Glutamatergic neuron (in vitro differentiated cells): ENCODE measurements at regions not wholly inside any gene's neighbourhood (a gene's known extent, or its start where the extent isn't known, plus 50 kb on each side); places are given as distances from the start of the nearest gene placed in this dataset.

Source experiments
- DNase-seq: peaks from one replicate; pipeline ENCODE4 v3.0.0; 2022
- H3K27ac Mint-ChIP-seq: one replicate; pipeline ENCODE4 v1.8.0; 2020; ENCODE audit warnings: mild to moderate bottlenecking, mixed read lengths, inconsistent platforms; ENCODE audit not compliant: unreplicated experiment
- H3K27me3 Mint-ChIP-seq: one replicate; pipeline ENCODE4 v1.8.0; 2020; ENCODE audit warnings: mild to moderate bottlenecking, moderate library complexity, mixed read lengths, inconsistent platforms; ENCODE audit not compliant: unreplicated experiment
- H3K36me3 Mint-ChIP-seq: one replicate; pipeline ENCODE4 v1.8.0; 2020; ENCODE audit warnings: mild to moderate bottlenecking, mixed read lengths, inconsistent platforms; ENCODE audit not compliant: unreplicated experiment
- H3K4me1 Mint-ChIP-seq: one replicate; pipeline ENCODE4 v1.8.0; 2020; ENCODE audit warnings: mild to moderate bottlenecking, low read depth, mixed read lengths, inconsistent platforms; ENCODE audit not compliant: unreplicated experiment
- H3K4me3 Mint-ChIP-seq: one replicate; pipeline ENCODE4 v1.8.0; 2020; ENCODE audit warnings: mild to moderate bottlenecking, mixed read lengths, inconsistent platforms; ENCODE audit not compliant: unreplicated experiment
- H3K9me3 Mint-ChIP-seq: one replicate; pipeline ENCODE4 v1.8.0; 2020; ENCODE audit warnings: mild to moderate bottlenecking, moderate library complexity, mixed read lengths, inconsistent platforms; ENCODE audit not compliant: unreplicated experiment
- TF ChIP-seq, protein P1 (sequence below): fragments of 200-600 bp; sonication (generic); IDR thresholded peaks from one replicate; pipeline ENCODE4 v1.5.0; 2021; ENCODE audit not compliant: partially characterized antibody, unreplicated experiment

DNA sequence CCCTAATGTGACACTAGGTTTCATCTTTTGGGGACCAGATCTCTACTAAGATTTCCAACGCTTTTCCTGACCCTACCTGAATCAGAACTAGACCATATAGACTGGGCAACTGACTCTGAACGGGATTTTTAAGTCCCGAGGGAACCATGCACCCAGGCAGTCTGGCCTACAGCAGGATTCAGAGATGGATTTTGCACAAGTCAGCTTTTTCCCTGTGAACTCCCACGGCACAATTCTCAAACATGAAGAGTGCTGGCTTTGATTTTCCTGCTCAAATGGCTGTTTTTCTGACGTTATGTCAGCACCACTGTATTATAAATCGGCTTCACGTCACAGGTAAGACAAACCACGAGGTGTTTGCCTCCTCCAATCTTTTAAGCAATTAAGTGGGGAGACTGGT, 409.1 kb downstream of the TCERG1L start:
- Mint-ChIP-seq H3K27me3 (peaks cover 2% of the 10 kb centered on the region), H3K36me3 (no peaks in the 10 kb centered on the region), H3K9me3 (no peaks in the 10 kb centered on the region), H3K4me1 (peaks cover 2% of the 10 kb centered on the region), H3K27ac (no peak overlapping the region), H3K4me3 (no peak overlapping the region)
- no peak for DNase-seq
- TF ChIP-seq, protein P1, sequence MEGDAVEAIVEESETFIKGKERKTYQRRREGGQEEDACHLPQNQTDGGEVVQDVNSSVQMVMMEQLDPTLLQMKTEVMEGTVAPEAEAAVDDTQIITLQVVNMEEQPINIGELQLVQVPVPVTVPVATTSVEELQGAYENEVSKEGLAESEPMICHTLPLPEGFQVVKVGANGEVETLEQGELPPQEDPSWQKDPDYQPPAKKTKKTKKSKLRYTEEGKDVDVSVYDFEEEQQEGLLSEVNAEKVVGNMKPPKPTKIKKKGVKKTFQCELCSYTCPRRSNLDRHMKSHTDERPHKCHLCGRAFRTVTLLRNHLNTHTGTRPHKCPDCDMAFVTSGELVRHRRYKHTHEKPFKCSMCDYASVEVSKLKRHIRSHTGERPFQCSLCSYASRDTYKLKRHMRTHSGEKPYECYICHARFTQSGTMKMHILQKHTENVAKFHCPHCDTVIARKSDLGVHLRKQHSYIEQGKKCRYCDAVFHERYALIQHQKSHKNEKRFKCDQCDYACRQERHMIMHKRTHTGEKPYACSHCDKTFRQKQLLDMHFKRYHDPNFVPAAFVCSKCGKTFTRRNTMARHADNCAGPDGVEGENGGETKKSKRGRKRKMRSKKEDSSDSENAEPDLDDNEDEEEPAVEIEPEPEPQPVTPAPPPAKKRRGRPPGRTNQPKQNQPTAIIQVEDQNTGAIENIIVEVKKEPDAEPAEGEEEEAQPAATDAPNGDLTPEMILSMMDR = no peak

DNA sequence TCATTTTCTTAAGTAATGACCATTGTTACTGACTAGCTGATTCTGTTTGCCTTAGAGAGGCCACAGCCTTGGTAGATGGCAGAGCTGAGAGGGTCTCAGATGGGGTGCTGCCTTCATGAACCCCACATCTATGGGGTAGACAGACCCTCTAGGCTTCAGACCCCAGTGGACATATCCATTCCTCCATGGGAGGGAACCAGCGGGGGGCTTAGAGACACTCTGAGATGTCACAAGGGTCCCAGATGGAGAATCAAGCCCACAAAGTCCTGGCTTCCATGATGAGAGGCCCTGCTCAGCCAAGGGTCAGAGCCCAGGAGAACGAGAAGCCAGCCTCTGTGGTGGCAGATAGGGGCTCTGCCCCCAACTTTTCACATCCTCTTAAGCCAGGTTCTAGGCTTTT, 408.6 kb downstream of the TCERG1L start:
- no peaks in the 10 kb centered on the region for H3K36me3 Mint-ChIP-seq
- H3K9me3 Mint-ChIP-seq = no peaks in the 10 kb centered on the region
- peaks cover 2% of the 10 kb centered on the region for H3K4me1 Mint-ChIP-seq

DNA sequence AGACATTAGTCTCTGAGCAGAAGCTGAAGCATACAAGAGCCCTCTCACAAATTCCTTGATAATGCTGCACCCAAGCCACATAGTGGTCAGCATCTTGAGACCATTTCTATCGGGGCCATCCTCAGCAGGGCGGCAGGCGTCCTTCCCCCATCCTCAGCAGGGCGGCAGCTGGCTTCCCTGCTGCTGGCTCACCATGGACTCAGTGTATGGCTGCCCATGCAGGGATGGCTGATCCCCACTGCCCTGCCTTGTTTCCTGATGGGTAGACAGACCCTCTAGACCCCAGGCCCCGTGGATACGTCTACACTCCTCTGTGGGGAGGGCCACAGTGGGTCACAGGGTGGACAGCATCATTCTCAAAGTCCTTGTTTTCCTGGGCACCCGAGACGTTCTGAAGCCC, 406.8 kb downstream of the TCERG1L start:
- Mint-ChIP-seq H3K27me3 (peaks cover 2% of the 10 kb centered on the region), H3K9me3 (no peaks in the 10 kb centered on the region), H3K36me3 (no peaks in the 10 kb centered on the region), H3K27ac (no peak overlapping the region), H3K4me3 (no peak overlapping the region), H3K4me1 (peaks cover 2% of the 10 kb centered on the region)
- TF ChIP-seq, protein P1 = no peak
- no peak for DNase-seq

More for the DNA sequence above, 408.6 kb downstream of the TCERG1L start:
- TF ChIP-seq, protein P1 = no peak
- Mint-ChIP-seq H3K27me3 (peaks cover 2% of the 10 kb centered on the region), H3K27ac (no peak overlapping the region), H3K4me3 (no peak overlapping the region)
- DNase-seq = no peak

DNA sequence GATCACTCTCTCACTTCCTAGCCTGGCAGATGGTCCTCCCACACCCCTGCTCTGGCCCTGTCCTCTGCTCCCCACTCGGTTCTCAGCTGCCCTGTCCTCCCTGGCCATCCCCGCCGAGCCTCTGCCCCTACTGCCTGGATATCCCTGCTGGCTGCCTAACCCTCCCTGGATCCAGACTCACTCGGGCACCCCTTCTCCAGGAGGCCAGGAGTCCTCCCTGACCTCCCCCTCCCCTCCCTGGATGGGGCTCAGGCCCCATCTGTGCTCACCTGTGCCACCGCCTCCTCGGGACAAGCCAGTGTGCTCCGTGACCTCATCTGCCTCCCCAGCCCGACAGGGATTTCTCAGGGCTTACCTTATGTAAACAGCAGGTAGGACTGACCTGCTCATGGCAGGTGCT, 406.1 kb downstream of the TCERG1L start:
- TF ChIP-seq, protein P1 = no peak
- no peak for DNase-seq
- Mint-ChIP-seq H3K9me3 (no peaks in the 10 kb centered on the region), H3K36me3 (no peaks in the 10 kb centered on the region), H3K4me1 (peaks cover 2% of the 10 kb centered on the region), H3K27ac (no peak overlapping the region), H3K4me3 (no peak overlapping the region), H3K27me3 (peaks cover 2% of the 10 kb centered on the region)

DNA sequence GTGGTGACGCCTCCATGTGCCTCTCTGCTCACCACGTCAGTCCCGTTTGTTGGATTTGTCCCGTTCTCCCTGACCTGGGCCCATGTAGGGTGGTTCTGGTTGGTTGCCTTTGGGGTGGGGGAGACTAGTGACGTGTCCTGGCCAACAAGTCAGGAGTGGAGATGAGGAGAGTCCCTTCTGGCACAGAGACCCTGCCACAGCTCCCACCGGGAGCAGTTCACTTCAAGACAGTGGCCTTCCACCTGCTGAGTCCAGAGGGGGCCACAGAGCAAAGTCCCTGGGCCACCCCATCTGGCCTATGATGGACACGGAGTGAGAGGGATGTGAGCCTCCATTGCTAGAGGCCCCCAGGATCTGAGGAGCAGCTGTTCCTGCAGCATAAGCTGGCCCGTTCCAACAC, 405.6 kb downstream of the TCERG1L start:
- Mint-ChIP-seq H3K9me3 (no peaks in the 10 kb centered on the region), H3K4me3 (no peak overlapping the region), H3K27ac (no peak overlapping the region), H3K4me1 (peaks cover 2% of the 10 kb centered on the region), H3K27me3 (peaks cover 2% of the 10 kb centered on the region), H3K36me3 (no peaks in the 10 kb centered on the region)
- DNase-seq = no peak
- TF ChIP-seq, protein P1 = no peak
